KG1 (cell line): ENCODE measurements at regions not wholly inside any gene's neighbourhood (a gene's known extent, or its start where the extent isn't known, plus 50 kb on each side); places are given as distances from the start of the nearest gene placed in this dataset.
"Not testable (repeated sequence)": the region's sequence is repeated elsewhere in the genome, so short reads cannot be mapped to it uniquely, and the experiment has no call there.

Source experiments
- DNase-seq: peaks from one replicate; lab custom pipeline; 2025; lab: John Stamatoyannopoulos, UW

- DNase-seq = peak; percentile 32
These were observed 891.6 kb upstream of the ZEB2 start for GRCh38 chr2:145411493-145411892.

GRCh38 chr2:145410086-145410485 lies 890.2 kb upstream of the ZEB2 start:
- DNase-seq = no peak

DNA sequence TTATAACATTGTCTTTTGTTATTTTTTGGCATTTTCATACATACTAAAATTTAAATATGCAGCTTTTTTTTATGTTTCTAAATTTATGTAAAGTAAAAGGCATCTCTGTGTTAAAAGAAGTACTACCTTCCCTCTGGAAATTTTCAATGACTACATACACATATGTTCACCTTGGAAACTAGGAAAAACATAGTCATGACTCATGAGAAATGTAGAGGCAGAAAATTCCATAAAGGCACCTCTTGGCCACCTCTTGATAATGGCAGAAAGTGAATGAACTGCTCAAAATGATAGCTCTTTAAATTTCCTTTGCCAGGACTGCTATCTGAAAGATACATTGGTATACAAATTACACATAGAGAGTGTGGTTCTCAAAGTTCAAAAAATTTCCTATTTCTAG lies 889.1 kb upstream of the ZEB2 start:
- DNase-seq = no peak

GRCh38 chr2:145404690-145405089 lies 884.8 kb upstream of the ZEB2 start:
- DNase-seq = no peak

DNA sequence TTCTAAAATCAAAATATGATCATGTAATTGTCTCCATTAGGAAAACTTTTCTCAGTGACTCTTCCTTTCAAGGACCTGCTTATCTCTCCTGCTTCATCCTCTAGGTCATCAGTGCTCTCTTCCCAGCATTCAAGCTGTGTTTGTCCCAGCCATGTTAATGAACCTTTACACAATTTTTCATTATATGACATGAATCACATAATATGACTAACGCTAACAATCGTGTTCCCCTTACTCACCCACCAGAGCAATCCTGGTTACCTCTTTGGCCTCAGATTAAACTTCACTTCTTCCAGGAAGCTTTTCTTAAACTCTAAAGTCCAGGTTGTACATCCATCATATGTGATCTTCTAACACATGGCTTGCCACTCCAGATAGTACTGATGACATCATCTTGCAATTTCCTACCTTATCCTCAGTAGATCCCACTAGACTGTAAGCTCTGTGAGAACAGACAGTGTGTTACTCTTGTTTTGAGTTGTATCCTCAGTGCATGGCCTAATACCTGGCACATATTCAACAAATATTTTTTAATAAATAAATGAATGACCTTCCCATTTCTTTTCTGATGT lies 882.9 kb upstream of the ZEB2 start:
- no peak for DNase-seq

GRCh38 chr2:145399131-145399530 lies 879.2 kb upstream of the ZEB2 start:
- no peak for DNase-seq

- DNase-seq = no peak
These were observed 874.3 kb upstream of the ZEB2 start for GRCh38 chr2:145394181-145394580.

GRCh38 chr2:145386973-145387372 lies 867.1 kb upstream of the ZEB2 start:
- DNase-seq = no peak

GRCh38 chr2:145383961-145384360 lies 864.0 kb upstream of the ZEB2 start:
- no peak for DNase-seq

DNA sequence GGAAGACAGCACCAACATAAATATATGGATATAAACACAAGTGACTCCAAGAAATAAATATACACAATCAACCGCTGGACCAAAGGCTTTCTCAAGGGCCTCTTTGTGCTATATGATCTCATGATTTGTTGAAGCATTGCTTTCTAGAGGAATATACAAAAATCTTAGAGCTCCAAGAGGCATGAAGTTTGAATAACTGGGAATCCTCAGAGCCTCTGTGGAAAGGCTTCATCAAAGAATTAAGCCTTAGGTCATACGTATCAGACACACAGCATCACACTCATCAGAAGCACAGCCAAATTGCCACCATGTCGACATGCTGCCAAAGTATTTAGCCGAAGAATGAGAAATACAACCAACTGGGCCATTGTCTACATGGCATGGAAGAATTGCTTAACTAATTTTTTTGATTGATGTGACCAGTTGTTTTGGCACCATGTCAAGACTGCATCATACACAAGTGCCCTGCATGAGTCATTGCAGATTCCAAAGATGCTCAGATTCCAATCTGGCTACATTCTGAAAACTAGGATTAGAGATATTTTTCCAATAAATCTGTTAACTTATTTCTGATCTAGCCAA lies 860.6 kb upstream of the ZEB2 start:
- DNase-seq = no peak

DNA sequence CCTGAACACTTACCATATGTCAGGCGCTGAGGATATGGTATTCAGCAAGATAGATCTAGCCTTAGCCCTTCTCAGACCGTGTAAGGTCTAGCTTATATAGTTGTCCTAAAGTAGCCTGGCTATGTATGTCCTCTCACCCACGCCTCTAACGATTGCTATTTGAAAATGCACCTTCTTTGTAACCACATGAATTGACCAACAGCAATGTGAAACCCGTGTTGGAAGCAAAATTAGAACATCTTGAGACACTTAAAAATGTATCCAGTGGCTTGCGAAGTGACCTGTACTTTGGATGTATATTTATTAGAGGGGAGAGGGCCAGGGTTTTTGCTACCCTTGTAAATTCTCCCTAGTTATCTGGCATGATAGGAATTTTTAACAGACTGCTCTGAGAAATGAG lies 860.0 kb upstream of the ZEB2 start:
- no peak for DNase-seq

DNA sequence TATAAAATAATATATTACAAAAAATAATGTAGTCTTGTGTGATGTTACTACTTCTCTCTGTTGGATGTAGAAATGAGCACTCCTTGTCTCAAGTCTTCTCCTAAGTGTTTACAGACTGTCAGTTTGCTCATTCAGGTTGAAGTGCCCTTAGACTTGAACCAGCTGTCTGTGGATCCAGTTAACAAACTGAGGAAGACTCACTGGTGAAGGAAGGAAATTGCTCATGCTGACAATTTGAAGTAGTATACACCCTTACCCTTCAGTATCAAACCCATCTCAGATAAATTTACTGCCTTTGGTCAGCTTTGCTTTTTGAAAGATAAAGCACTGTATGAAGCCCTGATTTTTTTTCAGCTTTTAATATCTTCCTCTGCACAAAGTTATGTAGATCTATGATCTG lies 854.2 kb upstream of the ZEB2 start:
- DNase-seq = no peak

GRCh38 chr2:145367334-145367733 lies 847.4 kb upstream of the ZEB2 start:
- DNase-seq = not testable (repeated sequence)

GRCh38 chr2:145366341-145366740 lies 846.4 kb upstream of the ZEB2 start:
- no peak for DNase-seq

DNA sequence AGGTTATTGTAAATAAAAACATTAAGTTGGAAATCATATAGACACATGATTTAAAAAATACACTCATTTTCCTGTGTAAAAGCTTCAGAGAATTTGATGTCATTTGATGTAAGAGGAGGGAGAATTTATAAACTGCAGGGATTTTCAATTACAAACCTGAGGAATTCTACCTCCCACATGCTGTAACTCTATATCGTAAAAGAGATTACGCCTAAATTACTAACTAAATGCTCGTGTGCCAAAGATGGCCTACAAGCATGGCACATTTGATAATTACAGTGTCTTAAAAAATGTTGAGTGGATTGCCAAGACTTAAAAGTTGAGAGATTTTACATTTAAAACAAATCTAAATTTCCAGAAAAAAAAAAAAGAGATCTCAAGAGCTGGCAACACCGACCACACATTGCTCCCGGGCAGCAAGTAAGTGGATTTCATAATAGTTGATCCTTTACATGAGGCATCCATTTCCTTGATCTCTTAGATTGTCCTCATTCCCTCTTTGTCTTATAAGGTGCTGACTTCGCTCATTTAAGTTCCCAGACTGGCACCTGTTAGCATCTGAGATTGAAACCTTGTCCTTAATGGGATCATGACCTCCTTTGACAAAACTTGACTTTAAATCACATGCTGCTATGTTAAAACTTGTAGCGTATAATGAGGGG lies 840.3 kb upstream of the ZEB2 start:
- DNase-seq = no peak

GRCh38 chr2:145359561-145359960 lies 839.6 kb upstream of the ZEB2 start:
- DNase-seq = no peak

DNA sequence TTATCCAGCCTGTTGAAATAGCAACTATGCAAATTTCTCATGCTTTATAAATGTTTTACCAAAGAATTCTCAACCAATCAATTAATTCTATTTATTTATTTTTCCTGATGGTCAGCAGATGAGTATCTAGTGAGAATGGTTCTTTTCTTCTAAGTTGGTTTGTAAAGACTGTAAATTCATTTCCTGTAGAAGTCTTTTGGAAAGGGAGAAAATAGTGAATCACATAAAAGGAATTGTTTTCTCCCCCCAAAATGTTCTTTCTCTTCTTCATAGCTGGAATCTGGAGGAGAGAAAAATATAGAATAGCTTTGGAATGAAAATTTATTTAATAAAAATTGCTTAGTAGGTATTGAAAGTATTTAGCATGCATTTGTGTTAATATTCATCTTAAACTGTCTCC lies 836.1 kb upstream of the ZEB2 start:
- DNase-seq = no peak

DNA sequence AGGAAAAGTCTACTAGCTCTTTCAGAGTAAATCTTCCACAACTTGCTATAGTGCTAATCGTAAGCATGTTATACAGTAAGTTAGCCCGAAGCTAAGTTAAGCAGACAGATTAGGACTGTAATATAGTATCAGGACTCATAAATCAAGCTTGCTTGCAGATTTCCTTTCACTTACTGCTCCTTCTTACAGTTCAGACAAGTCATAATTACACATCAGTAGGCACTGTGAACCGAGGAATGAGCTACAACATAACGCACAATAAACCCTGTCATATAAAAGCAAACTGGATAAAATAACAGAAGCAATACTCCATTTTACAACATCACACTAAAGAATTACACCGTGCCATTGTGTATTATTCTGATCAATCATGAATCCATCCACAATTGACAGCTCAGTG lies 832.6 kb upstream of the ZEB2 start:
- DNase-seq = no peak

- no peak for DNase-seq
These were observed 832.0 kb upstream of the ZEB2 start for GRCh38 chr2:145351864-145352425.

- DNase-seq = no peak
These were observed 830.1 kb upstream of the ZEB2 start for GRCh38 chr2:145350011-145350410.

DNA sequence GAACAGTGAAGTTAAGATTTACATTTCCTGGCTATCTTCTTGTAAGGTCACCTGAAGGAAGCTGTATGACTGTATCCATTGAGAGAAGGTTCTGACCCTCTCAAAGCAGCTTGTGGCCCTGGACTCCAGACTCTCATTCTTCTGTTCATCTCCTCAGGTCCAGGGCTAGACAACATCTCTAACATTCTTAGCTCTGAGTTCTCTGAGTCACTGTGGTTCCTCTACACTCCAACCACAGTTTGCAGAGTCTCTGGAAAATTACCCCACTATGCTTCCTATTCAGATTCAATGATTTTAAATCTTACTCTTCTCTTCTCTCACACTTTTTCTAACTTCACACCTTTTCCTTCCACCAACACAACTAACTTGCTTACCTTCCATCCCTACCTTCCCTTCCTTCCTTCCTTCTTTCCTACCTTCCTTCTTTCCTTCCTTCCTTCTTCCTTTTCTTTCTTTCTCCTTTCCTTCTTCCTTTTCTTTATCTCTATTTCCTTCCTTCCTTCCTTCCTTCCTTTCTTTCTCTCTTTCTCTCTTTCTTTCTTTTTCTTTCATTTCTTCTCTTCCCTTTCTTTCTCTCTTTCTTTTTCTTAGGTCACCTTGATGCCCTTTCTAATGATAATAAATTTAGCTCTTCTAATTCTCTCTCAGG lies 824.3 kb upstream of the ZEB2 start:
- no peak for DNase-seq

GRCh38 chr2:145343287-145343686 lies 823.4 kb upstream of the ZEB2 start:
- no peak for DNase-seq

- DNase-seq = no peak
These were observed 821.6 kb upstream of the ZEB2 start for GRCh38 chr2:145341536-145341935.
